ENCODE measurements at regions not wholly inside any gene's neighbourhood (a gene's known extent, or its start where the extent isn't known, plus 50 kb on each side); places are given as distances from the start of the nearest gene placed in this dataset.
"Not testable (repeated sequence)": the region's sequence is repeated elsewhere in the genome, so short reads cannot be mapped to it uniquely, and the experiment has no call there.

DNA sequence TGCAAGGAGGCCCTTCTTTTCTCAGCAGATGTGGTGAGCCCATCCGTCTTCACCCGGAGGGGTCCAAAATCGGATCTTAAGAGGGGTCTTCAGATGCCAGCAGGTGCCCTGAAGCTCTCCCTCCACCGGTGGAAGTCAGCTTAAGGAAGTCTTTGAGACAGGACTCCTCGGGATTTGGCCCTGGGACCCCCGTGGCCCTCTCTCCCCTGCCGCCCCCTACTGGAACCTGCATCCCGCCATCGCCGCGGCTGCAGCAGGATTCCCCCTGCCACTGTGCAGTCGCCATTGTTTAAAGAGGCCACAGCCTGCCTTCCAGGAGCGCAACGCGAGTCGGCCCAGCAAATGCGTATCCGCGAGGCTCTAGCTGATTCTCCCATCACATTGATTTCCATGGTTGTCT lies 292.5 kb upstream of the ZNF337 start:
- CTCF ChIA-PET = no interaction called here
- H3K4me1 ChIP-seq (ENCODE audit: insufficient read depth, low read length, poor library complexity, severe bottlenecking) = no peaks in the 10 kb centered on the region
- TF ChIP-seq, protein P1, sequence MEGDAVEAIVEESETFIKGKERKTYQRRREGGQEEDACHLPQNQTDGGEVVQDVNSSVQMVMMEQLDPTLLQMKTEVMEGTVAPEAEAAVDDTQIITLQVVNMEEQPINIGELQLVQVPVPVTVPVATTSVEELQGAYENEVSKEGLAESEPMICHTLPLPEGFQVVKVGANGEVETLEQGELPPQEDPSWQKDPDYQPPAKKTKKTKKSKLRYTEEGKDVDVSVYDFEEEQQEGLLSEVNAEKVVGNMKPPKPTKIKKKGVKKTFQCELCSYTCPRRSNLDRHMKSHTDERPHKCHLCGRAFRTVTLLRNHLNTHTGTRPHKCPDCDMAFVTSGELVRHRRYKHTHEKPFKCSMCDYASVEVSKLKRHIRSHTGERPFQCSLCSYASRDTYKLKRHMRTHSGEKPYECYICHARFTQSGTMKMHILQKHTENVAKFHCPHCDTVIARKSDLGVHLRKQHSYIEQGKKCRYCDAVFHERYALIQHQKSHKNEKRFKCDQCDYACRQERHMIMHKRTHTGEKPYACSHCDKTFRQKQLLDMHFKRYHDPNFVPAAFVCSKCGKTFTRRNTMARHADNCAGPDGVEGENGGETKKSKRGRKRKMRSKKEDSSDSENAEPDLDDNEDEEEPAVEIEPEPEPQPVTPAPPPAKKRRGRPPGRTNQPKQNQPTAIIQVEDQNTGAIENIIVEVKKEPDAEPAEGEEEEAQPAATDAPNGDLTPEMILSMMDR (conservative IDR thresholded peaks at IDR 0.05; ENCODE audit: low read depth, low read length) = no peak
- TF ChIP-seq EZH2 (IDR thresholded peaks at IDR 0.05; ENCODE audit: borderline replicate concordance, low read depth, low read length, poor library complexity, severe bottlenecking) = no peak
- intact Hi-C loops (cut with micrococcal nuclease; ENCODE audit: unreplicated experiment) = no loop called here
- H3K9me3 ChIP-seq (ENCODE audit: low read depth, low read length, poor library complexity, severe bottlenecking) = no peaks in the 10 kb centered on the region
- BruUV-seq (replicated peaks) = no TSS peak
- H3K4me3 ChIP-seq (ENCODE audit: low read depth, low read length, poor library complexity, severe bottlenecking) = no peak overlapping the region
- no peak for DNase-seq (ENCODE audit: low spot score)
- H3K27me3 ChIP-seq (replicated peaks; ENCODE audit: insufficient read depth, low read depth, low read length, poor library complexity) = no peaks in the 10 kb centered on the region
- no peak overlapping the region for H3K27ac ChIP-seq (ENCODE audit: low read depth, low read length, poor library complexity, severe bottlenecking)
- POLR2A ChIA-PET (ENCODE audit: low non-redundant PET) = no interaction called here
- H3K36me3 ChIP-seq (ENCODE audit: insufficient read depth, low read length, poor library complexity, severe bottlenecking) = no peaks in the 10 kb centered on the region

DNA sequence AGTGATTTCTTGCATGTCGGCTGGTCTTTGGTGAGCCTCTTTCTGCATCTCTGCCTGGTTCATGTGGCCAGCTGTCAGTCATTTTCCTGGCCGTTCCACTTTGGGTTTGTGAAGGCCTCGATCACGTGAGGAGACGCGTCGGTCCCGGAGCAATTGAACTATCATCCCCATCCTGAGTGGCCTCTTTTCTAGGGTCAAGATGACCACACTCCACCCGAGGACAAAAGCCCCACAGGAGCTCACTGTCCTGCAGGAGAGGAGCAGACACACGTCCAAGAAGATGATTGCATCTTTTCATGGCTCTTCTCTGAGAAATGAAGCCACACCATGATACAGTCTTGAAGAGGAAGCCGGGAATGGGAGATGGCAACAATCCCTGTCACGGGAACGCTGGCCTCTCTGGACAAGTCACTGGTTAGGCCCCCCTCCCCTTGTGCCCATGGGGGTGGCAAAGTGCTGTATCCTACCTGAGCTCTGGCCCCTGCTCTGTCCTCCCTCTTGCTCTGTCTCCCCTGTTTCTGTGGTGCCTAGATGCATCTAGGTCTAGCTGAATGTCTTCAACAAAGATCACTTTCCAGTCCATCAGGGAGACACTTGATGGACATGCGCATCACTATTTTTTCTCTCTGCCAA lies 291.4 kb upstream of the ZNF337 start:
- H3K9me3 ChIP-seq (ENCODE audit: low read depth, low read length, poor library complexity, severe bottlenecking); BruUV-seq (replicated peaks); CTCF ChIA-PET; POLR2A ChIA-PET (ENCODE audit: low non-redundant PET); H3K36me3 ChIP-seq (ENCODE audit: insufficient read depth, low read length, poor library complexity, severe bottlenecking); H3K27ac ChIP-seq (ENCODE audit: low read depth, low read length, poor library complexity, severe bottlenecking); H3K4me3 ChIP-seq (ENCODE audit: low read depth, low read length, poor library complexity, severe bottlenecking); H3K27me3 ChIP-seq (replicated peaks; ENCODE audit: insufficient read depth, low read depth, low read length, poor library complexity); DNase-seq (ENCODE audit: low spot score); intact Hi-C loops (cut with micrococcal nuclease; ENCODE audit: unreplicated experiment); H3K4me1 ChIP-seq (ENCODE audit: insufficient read depth, low read length, poor library complexity, severe bottlenecking): not testable (repeated sequence)

DNA sequence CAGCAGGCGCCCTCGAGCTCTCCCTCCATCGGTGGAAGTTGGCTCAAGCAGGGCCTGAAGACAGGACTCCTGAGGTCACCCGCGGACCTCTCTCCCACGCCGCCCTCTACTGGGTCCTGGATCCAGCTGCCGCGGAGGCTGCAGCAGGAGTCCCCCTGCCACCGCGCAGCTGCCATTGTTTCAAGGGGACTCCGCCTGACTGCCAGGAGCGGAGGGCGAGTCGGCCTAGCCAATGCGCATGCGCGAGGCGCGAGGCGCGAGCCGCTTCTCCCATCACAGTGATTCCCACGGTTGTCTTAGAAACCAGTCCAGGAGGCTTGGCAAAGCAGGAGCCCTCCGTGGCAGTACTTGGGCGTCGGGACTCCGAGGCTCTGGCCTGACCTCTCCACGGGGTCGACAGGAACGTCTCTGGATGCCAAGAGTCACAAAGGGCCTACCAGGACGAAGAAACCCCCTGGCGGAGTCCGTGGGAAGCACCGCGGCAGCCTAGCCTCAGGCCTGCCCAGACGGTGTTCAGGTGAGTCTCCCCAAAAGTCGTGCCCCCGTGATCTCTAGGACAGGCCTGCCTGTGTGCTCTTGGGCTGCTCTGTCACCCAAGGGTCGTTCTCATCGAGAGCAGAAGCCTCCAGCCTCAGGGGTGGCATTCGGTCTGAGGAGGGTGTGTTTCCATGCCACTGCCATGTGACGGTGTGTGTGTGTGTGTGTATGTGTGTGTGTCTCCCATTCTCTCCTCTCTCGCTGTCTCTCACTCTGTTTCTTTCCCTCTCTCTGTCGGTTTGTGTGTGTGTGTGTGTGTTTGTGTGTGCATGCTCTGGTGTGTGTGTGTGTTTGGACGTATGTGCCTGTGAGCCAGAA lies 290.6 kb upstream of the ZNF337 start:
- Histone ChIP-seq H3K9me3 (ENCODE audit: low read depth, low read length, poor library complexity, severe bottlenecking) (no peaks in the 10 kb centered on the region), H3K27ac (ENCODE audit: low read depth, low read length, poor library complexity, severe bottlenecking) (no peak overlapping the region), H3K27me3 (replicated peaks; ENCODE audit: insufficient read depth, low read depth, low read length, poor library complexity) (no peaks in the 10 kb centered on the region), H3K36me3 (ENCODE audit: insufficient read depth, low read length, poor library complexity, severe bottlenecking) (no peaks in the 10 kb centered on the region), H3K4me3 (ENCODE audit: low read depth, low read length, poor library complexity, severe bottlenecking) (no peak overlapping the region), H3K4me1 (ENCODE audit: insufficient read depth, low read length, poor library complexity, severe bottlenecking) (no peaks in the 10 kb centered on the region)
- BruUV-seq (replicated peaks) = no TSS peak
- intact Hi-C loops (cut with micrococcal nuclease; ENCODE audit: unreplicated experiment) = no loop called here
- ChIA-PET CTCF (no interaction called here), POLR2A (ENCODE audit: low non-redundant PET) (no interaction called here)
- no peak for TF ChIP-seq EZH2 (IDR thresholded peaks at IDR 0.05; ENCODE audit: borderline replicate concordance, low read depth, low read length, poor library complexity, severe bottlenecking)
- TF ChIP-seq, protein P1 (conservative IDR thresholded peaks at IDR 0.05; ENCODE audit: low read depth, low read length) = 0 out of 2 replicates have a peak, but pooled peaks have one; percentile 29
- peak; percentile 54 for DNase-seq (ENCODE audit: low spot score)
